Brain microvascular endothelial cell (primary cell): ENCODE measurements at regions not wholly inside any gene's neighbourhood (a gene's known extent, or its start where the extent isn't known, plus 50 kb on each side); places are given as distances from the start of the nearest gene placed in this dataset.

Experiments
- DNase-seq: peaks from one replicate; pipeline ENCODE4 v3.0.0-alpha.2; 2020
- H3K27ac ChIP-seq: fragments of 250-450 bp; sonication (Bioruptor Pico); 2 replicates; pipeline ENCODE4 v1.5.1; 2020; ENCODE audit warnings: mild to moderate bottlenecking, moderate library complexity
- H3K27me3 ChIP-seq: fragments of 250-450 bp; sonication (Bioruptor Pico); replicated peaks from 2 replicates; pipeline ENCODE4 v1.5.1; 2020; ENCODE audit warnings: mild to moderate bottlenecking
- H3K36me3 ChIP-seq: fragments of 250-450 bp; sonication (Bioruptor Pico); replicated peaks from 2 replicates; pipeline ENCODE4 v1.5.1; 2020; ENCODE audit warnings: mild to moderate bottlenecking
- H3K4me3 ChIP-seq: 2 replicates; pipeline ENCODE4 v1.5.1; 2011; ENCODE audit warnings: low read depth, mild to moderate bottlenecking, control low read depth, low read length, moderate library complexity
- in situ Hi-C: cut with HindIII; loops from 2 replicates; pipeline ENCODE4 v1.10.0; 2017; ENCODE audit warnings: low sequenced_read_pairs, low pct_ligation_motif_present
- TF ChIP-seq, protein P1 (sequence below): IDR thresholded peaks from 2 replicates; pipeline ENCODE4 v1.5.1; 2011; ENCODE audit warnings: low read depth, mild to moderate bottlenecking, moderate library complexity, low read length, control low read depth, inconsistent platforms; ENCODE audit errors: missing control alignments

DNA sequence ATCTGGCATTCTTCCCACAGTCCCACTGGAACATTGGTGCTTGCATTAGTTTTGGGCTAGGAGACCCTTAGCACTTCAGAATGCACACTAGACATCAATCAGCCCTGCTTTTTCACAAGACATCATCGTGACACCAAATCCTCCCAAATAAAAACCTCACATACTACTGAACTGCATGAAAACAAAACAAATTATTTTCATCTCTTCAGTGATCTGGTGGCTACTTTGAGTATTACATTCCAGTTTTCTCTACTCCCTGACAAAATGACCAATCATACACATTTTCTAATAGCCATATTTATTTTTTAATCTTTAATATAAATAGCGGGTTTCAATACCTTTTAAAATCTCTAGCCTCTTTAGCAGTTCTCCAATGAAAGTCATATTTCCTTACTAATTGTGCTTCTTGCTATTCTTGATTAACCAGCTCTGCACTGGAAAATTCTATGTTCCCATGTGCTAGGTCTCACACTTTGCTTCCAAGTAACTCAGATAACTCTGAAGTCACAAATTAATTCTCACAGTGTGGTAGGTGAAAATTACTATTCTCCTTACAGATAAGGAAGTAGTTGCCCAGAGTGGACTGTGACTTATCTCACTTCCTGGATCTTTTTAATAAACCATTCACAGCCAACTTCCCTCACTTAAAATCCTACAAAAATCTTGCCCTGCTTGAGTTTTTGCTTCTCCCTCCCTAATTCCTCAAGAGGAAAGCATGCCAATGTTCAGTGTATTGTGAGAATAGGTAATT is 82.5 kb upstream of the EPB41L3 start:
- Histone ChIP-seq H3K4me3 (no peak overlapping the region), H3K27me3 (peaks cover 20% of the 10 kb centered on the region), H3K27ac (no peak overlapping the region), H3K36me3 (no peaks in the 10 kb centered on the region)
- TF ChIP-seq, protein P1, sequence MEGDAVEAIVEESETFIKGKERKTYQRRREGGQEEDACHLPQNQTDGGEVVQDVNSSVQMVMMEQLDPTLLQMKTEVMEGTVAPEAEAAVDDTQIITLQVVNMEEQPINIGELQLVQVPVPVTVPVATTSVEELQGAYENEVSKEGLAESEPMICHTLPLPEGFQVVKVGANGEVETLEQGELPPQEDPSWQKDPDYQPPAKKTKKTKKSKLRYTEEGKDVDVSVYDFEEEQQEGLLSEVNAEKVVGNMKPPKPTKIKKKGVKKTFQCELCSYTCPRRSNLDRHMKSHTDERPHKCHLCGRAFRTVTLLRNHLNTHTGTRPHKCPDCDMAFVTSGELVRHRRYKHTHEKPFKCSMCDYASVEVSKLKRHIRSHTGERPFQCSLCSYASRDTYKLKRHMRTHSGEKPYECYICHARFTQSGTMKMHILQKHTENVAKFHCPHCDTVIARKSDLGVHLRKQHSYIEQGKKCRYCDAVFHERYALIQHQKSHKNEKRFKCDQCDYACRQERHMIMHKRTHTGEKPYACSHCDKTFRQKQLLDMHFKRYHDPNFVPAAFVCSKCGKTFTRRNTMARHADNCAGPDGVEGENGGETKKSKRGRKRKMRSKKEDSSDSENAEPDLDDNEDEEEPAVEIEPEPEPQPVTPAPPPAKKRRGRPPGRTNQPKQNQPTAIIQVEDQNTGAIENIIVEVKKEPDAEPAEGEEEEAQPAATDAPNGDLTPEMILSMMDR: no peak
- in situ Hi-C loops: no loop called here
- DNase-seq: no peak

DNA sequence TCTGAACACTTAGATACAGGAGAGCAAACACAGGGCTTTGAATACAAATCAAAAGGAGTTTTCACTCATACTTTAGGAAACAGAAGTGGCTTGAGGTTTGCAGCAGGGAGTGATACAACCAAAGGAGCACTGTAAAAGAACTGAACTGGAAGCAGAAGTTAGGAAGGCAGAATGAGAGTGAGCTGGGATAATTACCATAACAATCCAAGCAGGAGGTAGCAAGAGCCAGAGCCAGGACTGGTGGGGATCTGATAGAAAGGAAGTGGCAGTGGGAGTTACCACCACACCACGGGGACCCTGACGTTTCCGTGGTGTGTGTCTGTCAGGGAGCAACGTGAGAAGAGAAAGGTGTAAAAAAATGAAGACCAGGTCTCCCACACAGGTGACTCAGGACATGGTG is 81.3 kb upstream of the EPB41L3 start:
- no peak for DNase-seq
- H3K27ac ChIP-seq: no peak overlapping the region
- H3K36me3 ChIP-seq: no peaks in the 10 kb centered on the region
- TF ChIP-seq, protein P1: no peak
- peaks cover 20% of the 10 kb centered on the region for H3K27me3 ChIP-seq
- no peak overlapping the region for H3K4me3 ChIP-seq
- in situ Hi-C loops: no loop called here

DNA sequence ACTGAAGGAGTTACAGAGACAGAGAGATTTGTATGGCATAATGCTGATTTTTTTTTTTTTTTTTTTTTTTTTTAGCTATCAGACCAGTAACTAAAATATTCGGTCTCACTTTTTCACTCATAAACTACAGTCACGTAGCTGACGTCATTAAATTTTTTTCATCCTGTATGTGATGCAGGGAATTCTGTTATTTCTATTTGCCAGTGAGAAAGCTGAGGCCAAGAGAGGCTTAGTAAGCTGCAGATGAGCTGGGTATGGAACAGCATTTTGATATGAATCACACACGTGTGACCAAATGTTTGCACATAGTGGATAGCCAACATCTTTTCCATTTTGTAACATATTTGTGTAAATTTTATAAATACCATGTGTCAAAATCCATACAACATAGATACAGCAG is 79.1 kb upstream of the EPB41L3 start:
- no peaks in the 10 kb centered on the region for H3K36me3 ChIP-seq
- H3K4me3 ChIP-seq: no peak overlapping the region
- in situ Hi-C loops: no loop called here
- peaks cover 10% of the 10 kb centered on the region for H3K27me3 ChIP-seq
- TF ChIP-seq, protein P1: no peak
- H3K27ac ChIP-seq: no peak overlapping the region
- no peak for DNase-seq

DNA sequence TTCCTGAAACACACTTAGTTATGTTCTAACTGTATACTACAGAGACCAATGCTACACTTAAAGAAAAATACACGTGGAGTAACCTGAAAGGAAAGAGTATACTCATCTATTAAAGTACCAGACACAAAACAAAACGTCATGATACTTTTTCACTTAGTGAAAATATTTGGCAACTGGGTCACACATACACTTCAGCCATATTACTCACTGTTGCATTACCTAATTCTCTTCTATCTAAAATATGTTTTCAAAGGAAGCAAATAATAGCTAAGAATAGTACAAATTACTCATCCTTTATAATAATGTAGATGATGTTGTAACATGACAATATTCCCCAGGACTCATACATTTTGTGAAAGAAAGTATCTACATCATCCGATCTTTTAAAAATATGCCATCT is 76.5 kb upstream of the EPB41L3 start:
- no peak for DNase-seq
- TF ChIP-seq, protein P1: no peak
- in situ Hi-C loops: no loop called here
- no peak overlapping the region for H3K27ac ChIP-seq
- no peaks in the 10 kb centered on the region for H3K27me3 ChIP-seq
- no peaks in the 10 kb centered on the region for H3K36me3 ChIP-seq
- H3K4me3 ChIP-seq: no peak overlapping the region

DNA sequence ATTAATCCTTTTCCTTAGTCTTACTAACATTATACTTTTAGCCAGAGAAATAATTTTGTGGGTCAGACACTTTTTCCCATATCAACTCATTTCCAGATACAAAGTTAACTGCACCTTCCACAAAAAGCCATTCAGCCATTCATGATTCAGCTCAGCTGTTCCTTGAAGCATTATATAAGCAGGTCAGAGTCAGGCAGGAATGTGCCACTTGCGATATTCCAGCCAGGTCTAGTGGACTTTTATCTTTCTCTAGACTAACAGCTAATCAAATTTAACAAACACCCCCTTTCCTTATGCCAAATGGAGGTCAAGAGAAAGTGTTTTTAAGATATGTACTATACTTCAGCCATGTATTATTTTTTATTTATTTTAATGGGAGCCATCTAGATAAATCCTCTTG is 75.6 kb upstream of the EPB41L3 start:
- no peak overlapping the region for H3K27ac ChIP-seq
- H3K36me3 ChIP-seq: no peaks in the 10 kb centered on the region
- in situ Hi-C loops: no loop called here
- TF ChIP-seq, protein P1: no peak
- no peaks in the 10 kb centered on the region for H3K27me3 ChIP-seq
- H3K4me3 ChIP-seq: no peak overlapping the region
- DNase-seq: no peak
